Astrocyte of the cerebellum (primary cell): ENCODE measurements at regions not wholly inside any gene's neighbourhood (a gene's known extent, or its start where the extent isn't known, plus 50 kb on each side); places are given as distances from the start of the nearest gene placed in this dataset.

Experiments
- DNase-seq: peaks from one replicate; pipeline ENCODE4 v3.0.0-alpha.2; 2011; ENCODE audit warnings: low read depth
- H3K4me3 ChIP-seq: 2 replicates; pipeline ENCODE4 v1.5.1; 2011; ENCODE audit warnings: mild to moderate bottlenecking, low read depth, low read length, moderate library complexity
- CTCF ChIP-seq: IDR thresholded peaks from 2 replicates; pipeline ENCODE4 v1.5.1; 2012; ENCODE audit warnings: low read length, low read depth, moderate library complexity, mild to moderate bottlenecking; ENCODE audit errors: missing control alignments
- in situ Hi-C: cut with HindIII; loops from 2 replicates; pipeline ENCODE4 v1.10.0; 2017; ENCODE audit warnings: low sequenced_read_pairs

GRCh38 chr12:107164392-107164791 lies 71.0 kb upstream of the CRY1 start:
- in situ Hi-C loops, result no loop called here
- TF ChIP-seq CTCF, result no peak

GRCh38 chr12:107165581-107165980 lies 72.2 kb upstream of the CRY1 start:
- no peak for TF ChIP-seq CTCF
- DNase-seq, result no peak
- in situ Hi-C loops, result no loop called here
- no peak overlapping the region for H3K4me3 ChIP-seq

More at GRCh38 chr12:107164392-107164791, 71.0 kb upstream of the CRY1 start:
- H3K4me3 ChIP-seq, result no peak overlapping the region
- DNase-seq, result no peak

- no peak for DNase-seq
- no peak for TF ChIP-seq CTCF
- in situ Hi-C loops, result no loop called here
- no peak overlapping the region for H3K4me3 ChIP-seq
Observed at GRCh38 chr12:107167756-107168155, 74.4 kb upstream of the CRY1 start.

- no peak for TF ChIP-seq CTCF
- no peak for DNase-seq
- H3K4me3 ChIP-seq, result no peak overlapping the region
- in situ Hi-C loops, result no loop called here
Observed at GRCh38 chr12:107169200-107169599, 75.9 kb upstream of the CRY1 start.

- in situ Hi-C loops, result no loop called here
- no peak for DNase-seq
- no peak overlapping the region for H3K4me3 ChIP-seq
- TF ChIP-seq CTCF, result no peak
Observed at GRCh38 chr12:107178776-107179175, 85.4 kb upstream of the CRY1 start.

- in situ Hi-C loops, result no loop called here
- H3K4me3 ChIP-seq, result no peak overlapping the region
- DNase-seq, result no peak
- TF ChIP-seq CTCF, result no peak
Observed at GRCh38 chr12:107179871-107180270, 86.5 kb upstream of the CRY1 start.

GRCh38 chr12:107180272-107180671 lies 86.9 kb upstream of the CRY1 start:
- no peak for TF ChIP-seq CTCF
- H3K4me3 ChIP-seq, result no peak overlapping the region
- in situ Hi-C loops, result no loop called here
- DNase-seq, result no peak
